ENCODE measurements at regions not wholly inside any gene's neighbourhood (a gene's known extent, or its start where the extent isn't known, plus 50 kb on each side); places are given as distances from the start of the nearest gene placed in this dataset.

GRCh38 chr4:84110040-84110439, 389.1 kb downstream of the NKX6-1 start:
- Histone ChIP-seq H3K36me3 (ENCODE audit: control insufficient read depth, insufficient read depth, low read length) (no peaks in the 10 kb centered on the region), H3K79me1 (ENCODE audit: low read depth in 1 of 2, low read length in 2 of 2) (no peaks in the 10 kb centered on the region), H2AFZ (replicated peaks; ENCODE audit: low read length, poor library complexity) (no peak overlapping the region), H4K20me1 (ENCODE audit: insufficient read depth, low read length) (no peaks in the 10 kb centered on the region), H2BK20ac (ENCODE audit: low read depth, low read length) (no peak overlapping the region), H3K27me3 (ENCODE audit: control insufficient read depth, insufficient read depth, low read length) (no peaks in the 10 kb centered on the region), H4K8ac (ENCODE audit: low read depth in 2 of 2, low read length in 2 of 2) (no peak overlapping the region), H2BK120ac (ENCODE audit: low read depth, low read length) (no peak overlapping the region), H2BK15ac (ENCODE audit: low read depth, low read length) (no peak overlapping the region), H3K9me3 (ENCODE audit: control insufficient read depth, insufficient read depth, low read length) (no peaks in the 10 kb centered on the region), H3K27ac (ENCODE audit: insufficient read depth, low read length) (no peak overlapping the region), H3K4me3 (ENCODE audit: insufficient read depth, low read depth, low read length) (no peak overlapping the region), H3K9ac (ENCODE audit: low read depth, low read length) (no peak overlapping the region), H2BK5ac (ENCODE audit: low read depth, low read length, poor library complexity, severe bottlenecking) (no peak overlapping the region), H3K18ac (ENCODE audit: low read depth, low read length) (no peak overlapping the region), H2AK9ac (replicated peaks; ENCODE audit: low read depth, low read length, poor library complexity) (no peak overlapping the region), H3K23ac (ENCODE audit: low read depth, low read length) (no peak overlapping the region), H3K9me1 (ENCODE audit: insufficient read depth, low read length) (no peaks in the 10 kb centered on the region), H3K4me1 (ENCODE audit: control insufficient read depth, insufficient read depth, low read length) (no peaks in the 10 kb centered on the region), H3K4me2 (ENCODE audit: low read depth, low read length) (no peak overlapping the region), H3K56ac (ENCODE audit: extremely low read depth, insufficient read depth, low read length) (no peak overlapping the region), H3K14ac (replicated peaks; ENCODE audit: low read depth, low read length) (no peak overlapping the region), H4K91ac (ENCODE audit: insufficient read depth, low read depth, low read length) (no peak overlapping the region), H2AK5ac (ENCODE audit: low read depth, low read length) (no peak overlapping the region), H3K4ac (ENCODE audit: low read depth, low read length) (no peak overlapping the region), H4K5ac (ENCODE audit: low read depth, low read length) (no peak overlapping the region)
- DNase-seq (no peak), ATAC-seq (ENCODE audit: low read depth) (no peak)
- TF ChIP-seq CHD1 (IDR thresholded peaks at IDR 0.05; ENCODE audit: low read depth, low read length) (no peak), CTCF (conservative IDR thresholded peaks at IDR 0.05; ENCODE audit: low read depth, low read length) (no peak), ELK1 (IDR thresholded peaks at IDR 0.05; ENCODE audit: borderline replicate concordance, low read depth, low read length) (no peak), FOS (IDR thresholded peaks at IDR 0.05; ENCODE audit: low read depth, low read length) (no peak), RCOR1 (IDR thresholded peaks at IDR 0.05; ENCODE audit: insufficient replicate concordance, low read length) (no peak), MAZ (IDR thresholded peaks at IDR 0.05; ENCODE audit: borderline replicate concordance, low read depth, low read length) (no peak), SMC3 (IDR thresholded peaks at IDR 0.05; ENCODE audit: low read depth, low read length) (no peak), POLR2A (IDR thresholded peaks at IDR 0.05; ENCODE audit: low read depth, low read length) (no peak), BHLHE40 (IDR thresholded peaks at IDR 0.05; ENCODE audit: low read depth, low read length) (no peak), NFE2L2 (IDR thresholded peaks at IDR 0.05; ENCODE audit: low read depth, low read length) (no peak), RAD21 (IDR thresholded peaks at IDR 0.05; ENCODE audit: low read length) (no peak), MAFK (IDR thresholded peaks at IDR 0.05; ENCODE audit: low read depth, low read length) (no peak), USF2 (IDR thresholded peaks at IDR 0.05; ENCODE audit: low read depth, low read length) (no peak), MXI1 (IDR thresholded peaks at IDR 0.05; ENCODE audit: borderline replicate concordance, low read depth, low read length) (no peak), CEBPB (IDR thresholded peaks at IDR 0.05; ENCODE audit: low read depth, low read length) (no peak), RFX5 (IDR thresholded peaks at IDR 0.05; ENCODE audit: low read depth, low read length) (no peak)
- no TSS peak for BruUV-seq (replicated peaks)
- no CpG with 5 or more reads among the region's 1 CpG for WGBS, 2 experiments (ENCODE audit: extremely low coverage in 2 of 2, insufficient read length in 1 of 2)
- ChIA-PET POLR2A (ENCODE audit: unreplicated experiment) (no interaction called here), CTCF (no interaction called here)
- intact Hi-C loops (cut with micrococcal nuclease): no loop called here
- in situ Hi-C loops (cut with MboI; ENCODE audit: low sequenced_read_pairs): no loop called here
- dilution Hi-C loops (cut with HindIII; ENCODE audit: low sequenced_read_pairs, unreplicated experiment): no loop called here

Measured in IMR-90 (cell line).